ENCODE measurements at regions not wholly inside any gene's neighbourhood (a gene's known extent, or its start where the extent isn't known, plus 50 kb on each side); places are given as distances from the start of the nearest gene placed in this dataset.

- WGBS (ENCODE audit: insufficient coverage) = 90% methylated on average over 2 of the region's 2 CpGs
- DNase-seq = no peak
- H3K36me3 ChIP-seq (ENCODE audit: control insufficient read depth in 4 of 4, insufficient read depth in 4 of 4, low read length in 3 of 4) = no peaks in the 10 kb centered on the region
- H3K27me3 ChIP-seq (replicated peaks in 2 of 5; ENCODE audit: control insufficient read depth in 4 of 5, insufficient read depth in 5 of 5, low read length in 4 of 5) = peaks cover 0 to 9% (median 2%) of the 10 kb centered on the region in 5 experiments
- no peak overlapping the region for H3K27ac ChIP-seq (ENCODE audit: insufficient read depth in 1 of 2, low read depth in 1 of 2, low read length in 2 of 2, poor library complexity in 1 of 2, severe bottlenecking in 2 of 2)
- peaks cover 0 to 3% (median 0%) of the 10 kb centered on the region in 5 experiments for H3K9me3 ChIP-seq (ENCODE audit: control extremely low read depth in 1 of 5, control insufficient read depth in 4 of 5, insufficient read depth in 2 of 5, low read depth in 1 of 5, low read length in 4 of 5)
- ChIA-PET CTCF (no interaction called here), POLR2A (no interaction called here)
- H3K4me3 ChIP-seq (ENCODE audit: control insufficient read depth in 1 of 7, extremely low read depth in 1 of 7, insufficient read depth in 4 of 7, low read depth in 2 of 7, low read length in 6 of 7) = no peak overlapping the region
- H3K4me1 ChIP-seq (ENCODE audit: control extremely low read depth in 1 of 4, control insufficient read depth in 4 of 4, insufficient read depth in 4 of 4, low read length in 3 of 4) = peaks cover 0 to 6% (median 0%) of the 10 kb centered on the region in 4 experiments
These were observed 554.8 kb upstream of the CDH4 start for GRCh38 chr20:60697252-60697651.

- H3K4me1 ChIP-seq (ENCODE audit: control extremely low read depth in 1 of 4, control insufficient read depth in 4 of 4, insufficient read depth in 4 of 4, low read length in 3 of 4) = no peaks in the 10 kb centered on the region
- 90% methylated on average over 2 of the region's 2 CpGs for WGBS (ENCODE audit: insufficient coverage)
- H3K27me3 ChIP-seq (replicated peaks in 2 of 5; ENCODE audit: control insufficient read depth in 4 of 5, insufficient read depth in 5 of 5, low read length in 4 of 5) = peaks cover 0 to 2% (median 0%) of the 10 kb centered on the region in 5 experiments
- no peak overlapping the region for H3K27ac ChIP-seq (ENCODE audit: insufficient read depth in 1 of 2, low read depth in 1 of 2, low read length in 2 of 2, poor library complexity in 1 of 2, severe bottlenecking in 2 of 2)
- DNase-seq = no peak
- H3K36me3 ChIP-seq (ENCODE audit: control insufficient read depth in 4 of 4, insufficient read depth in 4 of 4, low read length in 3 of 4) = no peaks in the 10 kb centered on the region
- H3K4me3 ChIP-seq (ENCODE audit: control insufficient read depth in 1 of 7, extremely low read depth in 1 of 7, insufficient read depth in 4 of 7, low read depth in 2 of 7, low read length in 6 of 7) = no peak overlapping the region
- POLR2A ChIA-PET = no interaction called here
- CTCF ChIA-PET = no interaction called here
- H3K9me3 ChIP-seq (ENCODE audit: control extremely low read depth in 1 of 5, control insufficient read depth in 4 of 5, insufficient read depth in 2 of 5, low read depth in 1 of 5, low read length in 4 of 5) = peaks cover 0 to 3% (median 0%) of the 10 kb centered on the region in 5 experiments
These were observed 551.3 kb upstream of the CDH4 start for GRCh38 chr20:60700728-60701127.

DNA sequence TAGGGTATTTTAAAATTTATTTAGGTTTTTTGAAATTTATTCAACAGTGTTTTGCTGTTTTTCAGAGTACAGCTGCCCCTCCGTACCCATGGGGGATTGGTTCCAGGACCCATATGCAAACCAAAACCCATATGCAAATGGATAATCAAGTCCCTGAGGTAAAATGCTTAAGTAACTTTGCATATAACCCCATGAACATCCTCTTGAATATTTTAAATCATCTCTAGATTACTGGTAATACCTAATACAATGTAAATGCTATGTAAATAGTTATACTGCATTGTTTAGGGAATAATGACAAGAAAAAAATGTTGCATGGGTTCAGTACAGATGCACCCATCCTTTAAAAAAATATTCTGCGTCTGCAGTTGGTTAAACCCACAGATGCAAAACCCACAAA, 547.9 kb upstream of the CDH4 start:
- H3K4me3 ChIP-seq (ENCODE audit: control insufficient read depth in 1 of 7, extremely low read depth in 1 of 7, insufficient read depth in 4 of 7, low read depth in 2 of 7, low read length in 6 of 7) = no peak overlapping the region
- no peaks in the 10 kb centered on the region for H3K9me3 ChIP-seq (ENCODE audit: control extremely low read depth in 1 of 5, control insufficient read depth in 4 of 5, insufficient read depth in 2 of 5, low read depth in 1 of 5, low read length in 4 of 5)
- no peak for DNase-seq
- no peaks in the 10 kb centered on the region for H3K36me3 ChIP-seq (ENCODE audit: control insufficient read depth in 4 of 4, insufficient read depth in 4 of 4, low read length in 3 of 4)
- no CpG with 5 or more reads among the region's 2 CpGs for WGBS (ENCODE audit: insufficient coverage)
- H3K27me3 ChIP-seq (replicated peaks in 2 of 5; ENCODE audit: control insufficient read depth in 4 of 5, insufficient read depth in 5 of 5, low read length in 4 of 5) = peaks cover 0 to 3% (median 0%) of the 10 kb centered on the region in 5 experiments
- H3K27ac ChIP-seq (ENCODE audit: insufficient read depth in 1 of 2, low read depth in 1 of 2, low read length in 2 of 2, poor library complexity in 1 of 2, severe bottlenecking in 2 of 2) = no peak overlapping the region
- ChIA-PET POLR2A (no interaction called here), CTCF (no interaction called here)
- H3K4me1 ChIP-seq (ENCODE audit: control extremely low read depth in 1 of 4, control insufficient read depth in 4 of 4, insufficient read depth in 4 of 4, low read length in 3 of 4) = no peaks in the 10 kb centered on the region

GRCh38 chr20:60713396-60713795, 538.7 kb upstream of the CDH4 start:
- H3K4me3 ChIP-seq (ENCODE audit: control insufficient read depth in 1 of 7, extremely low read depth in 1 of 7, insufficient read depth in 4 of 7, low read depth in 2 of 7, low read length in 6 of 7) = no peak overlapping the region
- 100% methylated on average over 1 of the region's 2 CpGs for WGBS (ENCODE audit: insufficient coverage)
- DNase-seq = no peak
- no peaks in the 10 kb centered on the region for H3K36me3 ChIP-seq (ENCODE audit: control insufficient read depth in 4 of 4, insufficient read depth in 4 of 4, low read length in 3 of 4)
- peaks cover 0 to 2% (median 0%) of the 10 kb centered on the region in 5 experiments for H3K9me3 ChIP-seq (ENCODE audit: control extremely low read depth in 1 of 5, control insufficient read depth in 4 of 5, insufficient read depth in 2 of 5, low read depth in 1 of 5, low read length in 4 of 5)
- peaks cover 0 to 2% (median 0%) of the 10 kb centered on the region in 5 experiments for H3K27me3 ChIP-seq (replicated peaks in 2 of 5; ENCODE audit: control insufficient read depth in 4 of 5, insufficient read depth in 5 of 5, low read length in 4 of 5)
- ChIA-PET POLR2A (no interaction called here), CTCF (no interaction called here)
- H3K27ac ChIP-seq (ENCODE audit: insufficient read depth in 1 of 2, low read depth in 1 of 2, low read length in 2 of 2, poor library complexity in 1 of 2, severe bottlenecking in 2 of 2) = no peak overlapping the region
- H3K4me1 ChIP-seq (ENCODE audit: control extremely low read depth in 1 of 4, control insufficient read depth in 4 of 4, insufficient read depth in 4 of 4, low read length in 3 of 4) = no peaks in the 10 kb centered on the region

DNA sequence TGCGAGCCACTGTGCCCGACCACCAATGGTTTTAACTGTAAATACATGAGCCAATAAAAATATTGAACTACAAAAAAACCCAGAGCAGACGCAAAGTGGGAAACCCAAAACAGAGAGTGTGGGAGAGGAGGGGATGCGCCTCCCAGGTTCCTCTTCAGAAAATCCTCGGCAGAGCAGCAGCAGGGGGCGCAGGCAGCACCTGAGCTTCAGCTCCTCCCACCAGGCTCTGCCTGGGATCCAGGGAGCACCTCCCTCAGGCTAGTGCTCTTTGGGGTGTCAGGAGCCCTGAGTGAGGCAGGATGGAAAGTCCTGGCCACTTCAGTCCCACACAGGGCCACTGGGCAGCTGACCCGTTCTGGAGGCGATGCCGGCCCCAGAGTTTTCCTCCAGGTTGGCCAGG, 536.9 kb upstream of the CDH4 start:
- peaks cover 0 to 4% (median 0%) of the 10 kb centered on the region in 5 experiments for H3K27me3 ChIP-seq (replicated peaks in 2 of 5; ENCODE audit: control insufficient read depth in 4 of 5, insufficient read depth in 5 of 5, low read length in 4 of 5)
- no peaks in the 10 kb centered on the region for H3K4me1 ChIP-seq (ENCODE audit: control extremely low read depth in 1 of 4, control insufficient read depth in 4 of 4, insufficient read depth in 4 of 4, low read length in 3 of 4)
- H3K36me3 ChIP-seq (ENCODE audit: control insufficient read depth in 4 of 4, insufficient read depth in 4 of 4, low read length in 3 of 4) = no peaks in the 10 kb centered on the region
- peaks cover 0 to 3% (median 0%) of the 10 kb centered on the region in 5 experiments for H3K9me3 ChIP-seq (ENCODE audit: control extremely low read depth in 1 of 5, control insufficient read depth in 4 of 5, insufficient read depth in 2 of 5, low read depth in 1 of 5, low read length in 4 of 5)
- WGBS (ENCODE audit: insufficient coverage) = 86% methylated on average over 4 of the region's 9 CpGs
- H3K27ac ChIP-seq (ENCODE audit: insufficient read depth in 1 of 2, low read depth in 1 of 2, low read length in 2 of 2, poor library complexity in 1 of 2, severe bottlenecking in 2 of 2) = no peak overlapping the region
- CTCF ChIA-PET = no interaction called here
- no peak overlapping the region for H3K4me3 ChIP-seq (ENCODE audit: control insufficient read depth in 1 of 7, extremely low read depth in 1 of 7, insufficient read depth in 4 of 7, low read depth in 2 of 7, low read length in 6 of 7)
- no peak for DNase-seq
- POLR2A ChIA-PET = no interaction called here

DNA sequence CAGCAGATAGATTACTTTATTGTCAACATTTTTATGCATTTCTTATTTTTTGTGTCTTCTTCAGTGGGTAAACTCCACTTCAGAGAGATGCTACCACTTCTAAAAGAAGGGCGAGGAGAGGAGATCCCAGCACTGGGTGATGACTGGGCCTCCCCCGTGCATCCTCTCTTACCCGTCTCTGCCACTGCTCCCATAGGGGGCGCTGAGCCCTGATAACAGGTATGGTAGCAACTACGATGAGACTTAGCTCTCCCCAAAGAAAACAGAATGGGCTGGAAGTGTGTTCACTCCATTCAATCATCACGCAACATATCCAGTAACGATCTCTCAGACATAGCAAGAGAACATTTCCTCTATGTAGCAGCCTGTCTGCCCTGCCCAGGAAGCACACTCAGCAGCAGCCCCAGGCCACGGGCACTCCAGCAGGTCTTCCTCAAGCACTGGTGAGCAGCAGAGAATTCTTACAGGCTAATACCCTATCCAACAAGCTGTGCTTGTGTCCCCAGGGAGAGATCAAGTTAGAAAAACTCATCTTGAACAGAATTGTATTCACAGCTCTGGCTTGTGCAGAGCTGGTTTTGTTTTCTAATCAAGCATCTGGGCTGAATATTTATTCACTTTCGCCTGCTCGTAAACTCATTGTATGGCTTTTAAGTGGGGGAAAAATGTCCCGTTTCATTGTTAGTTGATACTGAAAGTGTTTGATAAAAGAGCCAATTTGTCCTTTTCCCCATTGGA, 533.1 kb upstream of the CDH4 start:
- peaks cover 0 to 3% (median 0%) of the 10 kb centered on the region in 5 experiments for H3K9me3 ChIP-seq (ENCODE audit: control extremely low read depth in 1 of 5, control insufficient read depth in 4 of 5, insufficient read depth in 2 of 5, low read depth in 1 of 5, low read length in 4 of 5)
- no peak for DNase-seq
- no peaks in the 10 kb centered on the region for H3K36me3 ChIP-seq (ENCODE audit: control insufficient read depth in 4 of 4, insufficient read depth in 4 of 4, low read length in 3 of 4)
- no peaks in the 10 kb centered on the region for H3K4me1 ChIP-seq (ENCODE audit: control extremely low read depth in 1 of 4, control insufficient read depth in 4 of 4, insufficient read depth in 4 of 4, low read length in 3 of 4)
- ChIA-PET POLR2A (no interaction called here), CTCF (no interaction called here)
- WGBS (ENCODE audit: insufficient coverage) = 54% methylated on average over 9 of the region's 11 CpGs
- H3K27ac ChIP-seq (ENCODE audit: insufficient read depth in 1 of 2, low read depth in 1 of 2, low read length in 2 of 2, poor library complexity in 1 of 2, severe bottlenecking in 2 of 2) = no peak overlapping the region
- H3K27me3 ChIP-seq (replicated peaks in 2 of 5; ENCODE audit: control insufficient read depth in 4 of 5, insufficient read depth in 5 of 5, low read length in 4 of 5) = peaks cover 0 to 4% (median 0%) of the 10 kb centered on the region in 5 experiments
- H3K4me3 ChIP-seq (ENCODE audit: control insufficient read depth in 1 of 7, extremely low read depth in 1 of 7, insufficient read depth in 4 of 7, low read depth in 2 of 7, low read length in 6 of 7) = no peak overlapping the region

- Histone ChIP-seq H3K27ac (ENCODE audit: insufficient read depth in 1 of 2, low read depth in 1 of 2, low read length in 2 of 2, poor library complexity in 1 of 2, severe bottlenecking in 2 of 2) (no peak overlapping the region), H3K36me3 (ENCODE audit: control insufficient read depth in 4 of 4, insufficient read depth in 4 of 4, low read length in 3 of 4) (no peaks in the 10 kb centered on the region), H3K9me3 (ENCODE audit: control extremely low read depth in 1 of 5, control insufficient read depth in 4 of 5, insufficient read depth in 2 of 5, low read depth in 1 of 5, low read length in 4 of 5) (peaks cover 0 to 12% (median 3%) of the 10 kb centered on the region in 5 experiments), H3K27me3 (replicated peaks in 2 of 5; ENCODE audit: control insufficient read depth in 4 of 5, insufficient read depth in 5 of 5, low read length in 4 of 5) (peaks cover 0 to 11% (median 0%) of the 10 kb centered on the region in 5 experiments), H3K4me1 (ENCODE audit: control extremely low read depth in 1 of 4, control insufficient read depth in 4 of 4, insufficient read depth in 4 of 4, low read length in 3 of 4) (no peaks in the 10 kb centered on the region), H3K4me3 (ENCODE audit: control insufficient read depth in 1 of 7, extremely low read depth in 1 of 7, insufficient read depth in 4 of 7, low read depth in 2 of 7, low read length in 6 of 7) (no peak overlapping the region)
- DNase-seq = no peak
- WGBS (ENCODE audit: insufficient coverage) = 85% methylated on average over 4 of the region's 4 CpGs
- POLR2A ChIA-PET = no interaction called here
- CTCF ChIA-PET = no interaction called here
These were observed 526.7 kb upstream of the CDH4 start for GRCh38 chr20:60725311-60725906.

All from common myeloid progenitor, CD34-positive (primary cell).